Smooth muscle cell of the brain vasculature (primary cell): ENCODE measurements at regions not wholly inside any gene's neighbourhood (a gene's known extent, or its start where the extent isn't known, plus 50 kb on each side); places are given as distances from the start of the nearest gene placed in this dataset.

ENCODE experiments used
- DNase-seq: peaks from one replicate; pipeline ENCODE4 v3.0.0-alpha.2; 2012; ENCODE audit warnings: low read depth, low spot score

- no peak for DNase-seq
Measured at GRCh38 chr11:95358511-95359340, 127.7 kb upstream of the SESN3 start.

GRCh38 chr11:95354304-95354703, 123.3 kb upstream of the SESN3 start:
- DNase-seq, result no peak

GRCh38 chr11:95353706-95354105, 122.7 kb upstream of the SESN3 start:
- no peak for DNase-seq

GRCh38 chr11:95352733-95353346, 121.8 kb upstream of the SESN3 start:
- DNase-seq, result no peak

- DNase-seq, result no peak
Measured at GRCh38 chr11:95349345-95349942, 118.4 kb upstream of the SESN3 start.

GRCh38 chr11:95346265-95346664, 115.3 kb upstream of the SESN3 start:
- DNase-seq, result no peak

- DNase-seq, result no peak
Measured at GRCh38 chr11:95345651-95346050, 114.6 kb upstream of the SESN3 start.

- no peak for DNase-seq
Measured at GRCh38 chr11:95344932-95345642, 114.1 kb upstream of the SESN3 start.

GRCh38 chr11:95341221-95341620, 110.2 kb upstream of the SESN3 start:
- no peak for DNase-seq

GRCh38 chr11:95339086-95339901, 108.3 kb upstream of the SESN3 start:
- no peak for DNase-seq

GRCh38 chr11:95338430-95338991, 107.5 kb upstream of the SESN3 start:
- DNase-seq, result peak; percentile 57

- no peak for DNase-seq
Measured at GRCh38 chr11:95337972-95338429, 107.0 kb upstream of the SESN3 start.

GRCh38 chr11:95337175-95337957, 106.4 kb upstream of the SESN3 start:
- peak; percentile 60 for DNase-seq

- no peak for DNase-seq
Measured at GRCh38 chr11:95335989-95336388, 105.0 kb upstream of the SESN3 start.

- no peak for DNase-seq
Measured at GRCh38 chr11:95331161-95331560, 100.2 kb upstream of the SESN3 start.

- no peak for DNase-seq
Measured at GRCh38 chr11:95330302-95330701, 99.3 kb upstream of the SESN3 start.

- DNase-seq, result no peak
Measured at GRCh38 chr11:95327273-95327948, 96.4 kb upstream of the SESN3 start.

- DNase-seq, result no peak
Measured at GRCh38 chr11:95325777-95326258, 94.8 kb upstream of the SESN3 start.

- no peak for DNase-seq
Measured at GRCh38 chr11:95324826-95325225, 93.8 kb upstream of the SESN3 start.
